ENCODE measurements at regions not wholly inside any gene's neighbourhood (a gene's known extent, or its start where the extent isn't known, plus 50 kb on each side); places are given as distances from the start of the nearest gene placed in this dataset.

DNA sequence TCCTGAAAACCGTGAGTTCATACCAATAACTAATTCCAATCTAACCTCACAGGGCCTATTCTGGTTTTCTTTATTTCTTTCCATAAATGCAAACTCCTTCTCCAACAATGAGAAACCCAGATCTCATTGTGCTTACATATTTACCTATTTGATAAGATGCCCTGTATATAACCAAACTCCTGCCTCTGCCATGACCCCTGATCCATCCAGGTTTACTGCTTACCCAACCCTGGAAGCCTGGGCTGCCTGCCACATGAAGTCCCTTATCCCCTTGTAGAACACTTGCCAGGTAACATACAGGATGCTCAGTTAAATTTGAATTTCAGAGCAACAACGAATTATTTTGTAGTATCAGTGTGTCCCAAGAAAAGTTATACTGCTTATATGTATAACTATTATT is 766.1 kb downstream of the LTN1 start:
- H3K27ac ChIP-seq, result no peak overlapping the region
- DNase-seq (no peak), ATAC-seq (no peak)
- H3K4me1 ChIP-seq, result peaks cover 0 to 3% of the 10 kb centered on the region in 2 donors
- intact Hi-C loops (cut with DNase I), result no loop called here
- H3K4me3 ChIP-seq, result no peak overlapping the region
- H3K36me3 ChIP-seq, result no peaks in the 10 kb centered on the region
- H3K27me3 ChIP-seq, result no peaks in the 10 kb centered on the region
- TF ChIP-seq, protein P1, sequence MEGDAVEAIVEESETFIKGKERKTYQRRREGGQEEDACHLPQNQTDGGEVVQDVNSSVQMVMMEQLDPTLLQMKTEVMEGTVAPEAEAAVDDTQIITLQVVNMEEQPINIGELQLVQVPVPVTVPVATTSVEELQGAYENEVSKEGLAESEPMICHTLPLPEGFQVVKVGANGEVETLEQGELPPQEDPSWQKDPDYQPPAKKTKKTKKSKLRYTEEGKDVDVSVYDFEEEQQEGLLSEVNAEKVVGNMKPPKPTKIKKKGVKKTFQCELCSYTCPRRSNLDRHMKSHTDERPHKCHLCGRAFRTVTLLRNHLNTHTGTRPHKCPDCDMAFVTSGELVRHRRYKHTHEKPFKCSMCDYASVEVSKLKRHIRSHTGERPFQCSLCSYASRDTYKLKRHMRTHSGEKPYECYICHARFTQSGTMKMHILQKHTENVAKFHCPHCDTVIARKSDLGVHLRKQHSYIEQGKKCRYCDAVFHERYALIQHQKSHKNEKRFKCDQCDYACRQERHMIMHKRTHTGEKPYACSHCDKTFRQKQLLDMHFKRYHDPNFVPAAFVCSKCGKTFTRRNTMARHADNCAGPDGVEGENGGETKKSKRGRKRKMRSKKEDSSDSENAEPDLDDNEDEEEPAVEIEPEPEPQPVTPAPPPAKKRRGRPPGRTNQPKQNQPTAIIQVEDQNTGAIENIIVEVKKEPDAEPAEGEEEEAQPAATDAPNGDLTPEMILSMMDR (IDR thresholded peaks at IDR 0.05), result no peak
- H3K9me3 ChIP-seq, result no peaks in the 10 kb centered on the region

DNA sequence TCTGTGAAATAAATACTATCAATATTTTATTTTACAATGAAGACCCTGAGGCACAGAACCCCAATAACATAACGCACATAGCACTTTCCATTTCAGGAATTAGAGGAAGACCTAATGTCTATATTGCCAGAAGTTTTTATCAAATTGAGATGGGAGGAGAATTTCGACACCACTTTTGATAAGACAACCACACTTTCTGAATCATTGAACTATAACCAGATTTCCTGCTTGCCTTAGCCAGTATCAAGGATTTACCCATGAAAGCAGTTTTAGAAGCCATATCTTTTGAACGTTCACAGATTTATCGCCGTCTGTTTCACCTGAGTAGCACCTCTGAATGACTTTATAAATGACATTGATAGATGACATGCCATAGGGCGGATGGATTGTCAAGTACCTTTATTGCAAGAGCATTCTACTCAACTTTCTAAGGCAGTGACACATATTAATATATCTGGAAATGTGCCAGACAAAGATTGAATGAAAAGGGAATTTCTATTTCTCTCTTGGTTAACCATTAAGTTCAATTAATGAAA is 768.4 kb downstream of the LTN1 start:
- H3K27ac ChIP-seq, result no peak overlapping the region
- no peak for DNase-seq
- intact Hi-C loops (cut with DNase I), result no loop called here
- H3K36me3 ChIP-seq, result no peaks in the 10 kb centered on the region
- ATAC-seq, result no peak
- no peaks in the 10 kb centered on the region for H3K9me3 ChIP-seq
- H3K4me3 ChIP-seq, result no peak overlapping the region
- H3K27me3 ChIP-seq, result no peaks in the 10 kb centered on the region
- peaks cover 0 to 3% of the 10 kb centered on the region in 2 donors for H3K4me1 ChIP-seq
- TF ChIP-seq, protein P1 (IDR thresholded peaks at IDR 0.05), result no peak

DNA sequence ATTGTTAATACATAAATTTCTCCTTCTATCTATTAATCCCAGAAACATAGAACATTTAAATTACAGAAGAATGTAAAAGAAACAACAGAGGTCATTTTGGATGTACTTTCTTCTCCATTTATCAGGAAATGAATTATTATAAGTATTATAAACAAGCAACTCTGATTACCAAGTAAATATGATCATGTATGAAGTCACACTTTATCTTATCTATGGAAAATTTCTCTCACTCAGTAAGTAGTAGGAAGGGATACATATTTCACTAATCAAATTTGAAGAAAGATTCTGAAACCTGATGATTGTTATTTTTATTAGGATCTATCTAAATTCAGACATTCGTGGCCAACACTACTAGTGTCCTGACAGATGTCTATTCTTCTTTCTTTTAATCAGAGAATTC is 770.7 kb downstream of the LTN1 start:
- intact Hi-C loops (cut with DNase I), result no loop called here
- Histone ChIP-seq H3K4me3 (no peak overlapping the region), H3K36me3 (no peaks in the 10 kb centered on the region), H3K9me3 (no peaks in the 10 kb centered on the region), H3K27ac (no peak overlapping the region), H3K4me1 (no peaks in the 10 kb centered on the region), H3K27me3 (no peaks in the 10 kb centered on the region)
- TF ChIP-seq, protein P1 (IDR thresholded peaks at IDR 0.05), result no peak
- no peak for ATAC-seq
- no peak for DNase-seq

DNA sequence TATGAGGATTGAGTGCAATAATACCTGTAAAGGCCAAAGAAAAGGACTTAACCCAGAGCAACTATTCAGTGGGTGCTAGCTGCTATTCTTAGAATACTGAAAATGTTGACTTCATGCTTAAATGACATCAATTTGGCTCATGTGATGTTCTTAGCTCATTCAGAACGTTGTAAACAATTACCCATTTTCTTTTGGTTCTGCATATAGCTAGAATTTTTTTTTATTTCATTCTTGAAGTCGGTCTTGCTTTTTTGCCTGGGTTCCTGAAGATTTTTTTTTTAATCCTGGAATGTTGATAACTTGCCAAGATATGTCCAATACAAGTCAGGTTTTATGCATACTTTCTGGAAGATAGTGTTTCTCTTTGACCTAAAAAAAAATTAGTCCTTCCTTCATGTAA is 772.0 kb downstream of the LTN1 start:
- intact Hi-C loops (cut with DNase I), result no loop called here
- H3K27me3 ChIP-seq, result no peaks in the 10 kb centered on the region
- H3K9me3 ChIP-seq, result no peaks in the 10 kb centered on the region
- ATAC-seq (no peak), DNase-seq (no peak)
- no peak overlapping the region for H3K27ac ChIP-seq
- no peaks in the 10 kb centered on the region for H3K4me1 ChIP-seq
- H3K36me3 ChIP-seq, result no peaks in the 10 kb centered on the region
- TF ChIP-seq, protein P1 (IDR thresholded peaks at IDR 0.05), result no peak
- H3K4me3 ChIP-seq, result no peak overlapping the region

DNA sequence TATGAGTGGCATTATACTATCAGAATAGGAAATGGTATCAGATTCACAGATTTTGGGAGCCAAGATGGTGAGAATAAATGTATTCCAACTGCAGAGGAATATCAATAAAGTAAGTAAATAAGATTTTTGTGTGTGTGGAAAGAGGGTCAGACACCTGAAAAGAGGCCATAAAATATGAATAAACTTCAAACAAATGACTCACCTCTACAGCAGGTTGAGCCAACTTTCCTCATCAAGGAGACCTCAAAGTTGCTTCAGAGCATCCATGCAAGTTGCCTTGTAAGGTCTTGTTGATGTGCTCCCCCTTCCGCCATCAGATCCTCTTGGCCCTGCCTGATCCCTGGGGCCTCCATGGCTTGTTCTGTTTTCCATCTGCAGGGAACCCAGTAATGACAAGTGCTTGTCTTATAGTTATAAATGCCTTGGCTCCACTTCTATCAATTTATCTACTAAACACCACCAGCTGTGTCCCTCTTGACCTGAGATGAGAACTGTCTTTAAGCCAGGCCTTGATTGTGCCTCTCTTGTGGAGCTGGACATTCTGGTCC is 775.6 kb downstream of the LTN1 start:
- Histone ChIP-seq H3K36me3 (no peaks in the 10 kb centered on the region), H3K4me1 (no peaks in the 10 kb centered on the region), H3K27ac (no peak overlapping the region), H3K4me3 (no peak overlapping the region), H3K27me3 (no peaks in the 10 kb centered on the region), H3K9me3 (no peaks in the 10 kb centered on the region)
- TF ChIP-seq, protein P1 (IDR thresholded peaks at IDR 0.05), result no peak
- no peak for ATAC-seq
- no peak for DNase-seq
- intact Hi-C loops (cut with DNase I), result no loop called here

Data from left lung (tissue), 4 donors.